ENCODE measurements at regions not wholly inside any gene's neighbourhood (a gene's known extent, or its start where the extent isn't known, plus 50 kb on each side); places are given as distances from the start of the nearest gene placed in this dataset.

GRCh38 chr12:59036347-59036746, 116.0 kb upstream of the LRIG3 start:
- TF ChIP-seq CTCF (IDR thresholded peaks at IDR 0.05; ENCODE audit: poor library complexity), result no peak
- no peak for TF ChIP-seq EZH2phosphoT487 (IDR thresholded peaks at IDR 0.05; ENCODE audit: low read depth, severe bottlenecking, unreplicated experiment)

Data from hepatocyte (in vitro differentiated cells).